ENCODE measurements at regions not wholly inside any gene's neighbourhood (a gene's known extent, or its start where the extent isn't known, plus 50 kb on each side); places are given as distances from the start of the nearest gene placed in this dataset.

- TF ChIP-seq ZNF830 (tag by site-specific recombination; IDR thresholded peaks at IDR 0.05; ENCODE audit: low read depth) (no peak), ZNF548 (tag by site-specific recombination; IDR thresholded peaks at IDR 0.05) (no peak), ZNF335 (tag by site-specific recombination; conservative IDR thresholded peaks at IDR 0.05) (0 out of 2 replicates have a peak, but pooled peaks have one; percentile 28), ZNF664 (tag by site-specific recombination; IDR thresholded peaks at IDR 0.05) (no peak), TCF7L2 (IDR thresholded peaks at IDR 0.05; ENCODE audit: borderline replicate concordance, low read depth, low read length) (no peak), ZNF624 (tag by site-specific recombination; IDR thresholded peaks at IDR 0.05) (no peak), ZBTB21 (tag by site-specific recombination; IDR thresholded peaks at IDR 0.05) (no peak), PATZ1 (tag by site-specific recombination; IDR thresholded peaks at IDR 0.05) (no peak), ZNF214 (tag by site-specific recombination; IDR thresholded peaks at IDR 0.05; ENCODE audit: borderline replicate concordance) (no peak), SP3 (tag by site-specific recombination; IDR thresholded peaks at IDR 0.05) (no peak)
Measured at GRCh38 chr5:96125231-96125891, 163.7 kb upstream of the ELL2 start (continued).

GRCh38 chr5:96124589-96124988, 162.9 kb upstream of the ELL2 start:
- ChIA-PET POLR2A (no interaction called here), CTCF (no interaction called here)
- Histone ChIP-seq H3K4me1 (ENCODE audit: control insufficient read depth, insufficient read depth, low read length) (peaks cover 7% of the 10 kb centered on the region; the same call in 1 of the 2 replicates), H3K36me3 (ENCODE audit: control insufficient read depth in 2 of 2, insufficient read depth in 1 of 2, low read length in 2 of 2) (no peaks in the 10 kb centered on the region), H3K9me3 (ENCODE audit: control insufficient read depth, insufficient read depth, low read depth, low read length) (no peaks in the 10 kb centered on the region), H3K27ac (ENCODE audit: extremely low read depth, low read depth, low read length) (no peak overlapping the region), H3K4me3 (ENCODE audit: low read depth, low read length) (no peak overlapping the region)
- no peak for TF ChIP-seq ZNF341 (tag by site-specific recombination; IDR thresholded peaks at IDR 0.05; ENCODE audit: low read depth)
- TF ChIP-seq ZFP41 (tag by site-specific recombination; IDR thresholded peaks at IDR 0.05; ENCODE audit: borderline replicate concordance) = no peak
- TF ChIP-seq ZBTB48 (tag by site-specific recombination; IDR thresholded peaks at IDR 0.05) = no peak
- TF ChIP-seq ZNF132 (tag by site-specific recombination; IDR thresholded peaks at IDR 0.05; ENCODE audit: borderline replicate concordance) = no peak
- no peak for TF ChIP-seq ZNF350 (tag by site-specific recombination; IDR thresholded peaks at IDR 0.05)
- no peak for TF ChIP-seq ZNF221 (tag by site-specific recombination; IDR thresholded peaks at IDR 0.05; ENCODE audit: borderline replicate concordance)
- TF ChIP-seq ZNF560 (tag by site-specific recombination; IDR thresholded peaks at IDR 0.05; ENCODE audit: borderline replicate concordance) = no peak
- no peak for TF ChIP-seq ZNF664 (tag by site-specific recombination; IDR thresholded peaks at IDR 0.05)
- no peak for TF ChIP-seq HOXD13 (CRISPR knock-in tag; IDR thresholded peaks at IDR 0.05; ENCODE audit: borderline replicate concordance)
- no peak for TF ChIP-seq INSM2 (tag by site-specific recombination; IDR thresholded peaks at IDR 0.05)
- TF ChIP-seq ZNF16 (tag by site-specific recombination; IDR thresholded peaks at IDR 0.05; ENCODE audit: low read depth) = no peak
- no peak for TF ChIP-seq ZNF596 (tag by site-specific recombination; IDR thresholded peaks at IDR 0.05)

- H3K4me1 ChIP-seq (ENCODE audit: control insufficient read depth, insufficient read depth, low read length) = peaks cover 7% of the 10 kb centered on the region; the same call in 1 of the 2 replicates
- H3K36me3 ChIP-seq (ENCODE audit: control insufficient read depth in 2 of 2, insufficient read depth in 1 of 2, low read length in 2 of 2) = no peaks in the 10 kb centered on the region
- CTCF ChIA-PET = no interaction called here
- H3K27ac ChIP-seq (ENCODE audit: extremely low read depth, low read depth, low read length) = no peak overlapping the region
- no peak overlapping the region for H3K4me3 ChIP-seq (ENCODE audit: low read depth, low read length)
- H3K9me3 ChIP-seq (ENCODE audit: control insufficient read depth, insufficient read depth, low read depth, low read length) = no peaks in the 10 kb centered on the region
- POLR2A ChIA-PET = no interaction called here
- TF ChIP-seq SP2 (tag by site-specific recombination; IDR thresholded peaks at IDR 0.05) (no peak), ZNF48 (tag by site-specific recombination; IDR thresholded peaks at IDR 0.05) (no peak), SP3 (tag by site-specific recombination; IDR thresholded peaks at IDR 0.05) (no peak), ZNF335 (tag by site-specific recombination; conservative IDR thresholded peaks at IDR 0.05) (no peak), ZNF114 (tag by site-specific recombination; IDR thresholded peaks at IDR 0.05) (no peak), ZNF529 (tag by site-specific recombination; IDR thresholded peaks at IDR 0.05; ENCODE audit: insufficient replicate concordance) (no peak), ZNF837 (tag by site-specific recombination; IDR thresholded peaks at IDR 0.05) (no peak)
- TF ChIP-seq, protein P1, sequence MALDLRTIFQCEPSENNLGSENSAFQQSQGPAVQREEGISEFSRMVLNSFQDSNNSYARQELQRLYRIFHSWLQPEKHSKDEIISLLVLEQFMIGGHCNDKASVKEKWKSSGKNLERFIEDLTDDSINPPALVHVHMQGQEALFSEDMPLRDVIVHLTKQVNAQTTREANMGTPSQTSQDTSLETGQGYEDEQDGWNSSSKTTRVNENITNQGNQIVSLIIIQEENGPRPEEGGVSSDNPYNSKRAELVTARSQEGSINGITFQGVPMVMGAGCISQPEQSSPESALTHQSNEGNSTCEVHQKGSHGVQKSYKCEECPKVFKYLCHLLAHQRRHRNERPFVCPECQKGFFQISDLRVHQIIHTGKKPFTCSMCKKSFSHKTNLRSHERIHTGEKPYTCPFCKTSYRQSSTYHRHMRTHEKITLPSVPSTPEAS (tag by site-specific recombination; IDR thresholded peaks at IDR 0.05) = no peak
- TF ChIP-seq, protein P2, sequence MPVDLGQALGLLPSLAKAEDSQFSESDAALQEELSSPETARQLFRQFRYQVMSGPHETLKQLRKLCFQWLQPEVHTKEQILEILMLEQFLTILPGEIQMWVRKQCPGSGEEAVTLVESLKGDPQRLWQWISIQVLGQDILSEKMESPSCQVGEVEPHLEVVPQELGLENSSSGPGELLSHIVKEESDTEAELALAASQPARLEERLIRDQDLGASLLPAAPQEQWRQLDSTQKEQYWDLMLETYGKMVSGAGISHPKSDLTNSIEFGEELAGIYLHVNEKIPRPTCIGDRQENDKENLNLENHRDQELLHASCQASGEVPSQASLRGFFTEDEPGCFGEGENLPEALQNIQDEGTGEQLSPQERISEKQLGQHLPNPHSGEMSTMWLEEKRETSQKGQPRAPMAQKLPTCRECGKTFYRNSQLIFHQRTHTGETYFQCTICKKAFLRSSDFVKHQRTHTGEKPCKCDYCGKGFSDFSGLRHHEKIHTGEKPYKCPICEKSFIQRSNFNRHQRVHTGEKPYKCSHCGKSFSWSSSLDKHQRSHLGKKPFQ (tag by site-specific recombination; IDR thresholded peaks at IDR 0.05) = no peak
Measured at GRCh38 chr5:96123418-96123817, 161.8 kb upstream of the ELL2 start.
